ENCODE measurements at regions not wholly inside any gene's neighbourhood (a gene's known extent, or its start where the extent isn't known, plus 50 kb on each side); places are given as distances from the start of the nearest gene placed in this dataset.
A peak's percentile ranks its signal among the peaks of the same experiment; 100 is the strongest.

GRCh38 chr9:108687006-108687987, 168.5 kb downstream of the ACTL7B start:
- Mint-ChIP-seq H3K27me3 (ENCODE audit: low read depth) (no peaks in the 10 kb centered on the region), H3K27ac (ENCODE audit: unreplicated experiment) (no peak overlapping the region), H3K9me3 (peaks cover 3% of the 10 kb centered on the region), H3K4me1 (no peaks in the 10 kb centered on the region), H3K36me3 (ENCODE audit: low read depth) (no peaks in the 10 kb centered on the region), H3K4me3 (no peak overlapping the region)
- no peak for TF ChIP-seq CTCF (conservative IDR thresholded peaks at IDR 0.05)
- DNase-seq (ENCODE audit: low read depth, low spot score) = no peak

- H3K4me3 Mint-ChIP-seq = no peak overlapping the region
- no peaks in the 10 kb centered on the region for H3K4me1 Mint-ChIP-seq
- no peak for DNase-seq (ENCODE audit: low read depth, low spot score)
- no peaks in the 10 kb centered on the region for H3K36me3 Mint-ChIP-seq (ENCODE audit: low read depth)
- no peaks in the 10 kb centered on the region for H3K27me3 Mint-ChIP-seq (ENCODE audit: low read depth)
- peaks cover 3% of the 10 kb centered on the region for H3K9me3 Mint-ChIP-seq
- no peak for TF ChIP-seq CTCF (conservative IDR thresholded peaks at IDR 0.05)
- no peak overlapping the region for H3K27ac Mint-ChIP-seq (ENCODE audit: unreplicated experiment)
Observed at GRCh38 chr9:108684288-108685025, 171.3 kb downstream of the ACTL7B start.

- no peaks in the 10 kb centered on the region for H3K36me3 Mint-ChIP-seq (ENCODE audit: low read depth)
- TF ChIP-seq CTCF (conservative IDR thresholded peaks at IDR 0.05) = no peak
- no peak overlapping the region for H3K27ac Mint-ChIP-seq (ENCODE audit: unreplicated experiment)
- no peaks in the 10 kb centered on the region for H3K4me1 Mint-ChIP-seq
- H3K9me3 Mint-ChIP-seq = peaks cover 3% of the 10 kb centered on the region
- no peaks in the 10 kb centered on the region for H3K27me3 Mint-ChIP-seq (ENCODE audit: low read depth)
- DNase-seq (ENCODE audit: low read depth, low spot score) = no peak
- H3K4me3 Mint-ChIP-seq = no peak overlapping the region
Observed at GRCh38 chr9:108683245-108683644, 172.5 kb downstream of the ACTL7B start.

- Mint-ChIP-seq H3K4me3 (no peak overlapping the region), H3K4me1 (no peaks in the 10 kb centered on the region), H3K27me3 (ENCODE audit: low read depth) (no peaks in the 10 kb centered on the region), H3K36me3 (ENCODE audit: low read depth) (no peaks in the 10 kb centered on the region), H3K9me3 (peaks cover 3% of the 10 kb centered on the region), H3K27ac (ENCODE audit: unreplicated experiment) (no peak overlapping the region)
- no peak for TF ChIP-seq CTCF (conservative IDR thresholded peaks at IDR 0.05)
- DNase-seq (ENCODE audit: low read depth, low spot score) = no peak
Observed at GRCh38 chr9:108681851-108682590, 173.8 kb downstream of the ACTL7B start.

- Mint-ChIP-seq H3K4me3 (no peak overlapping the region), H3K4me1 (peaks cover 6% of the 10 kb centered on the region)
- TF ChIP-seq CTCF (conservative IDR thresholded peaks at IDR 0.05) = no peak
Observed at GRCh38 chr9:108680946-108681345, 174.8 kb downstream of the ACTL7B start.

More at GRCh38 chr9:108680946-108681345, 174.8 kb downstream of the ACTL7B start:
- no peaks in the 10 kb centered on the region for H3K27me3 Mint-ChIP-seq (ENCODE audit: low read depth)
- H3K27ac Mint-ChIP-seq (ENCODE audit: unreplicated experiment) = peak overlapping the region; percentile 45
- no peaks in the 10 kb centered on the region for H3K9me3 Mint-ChIP-seq
- no peak for DNase-seq (ENCODE audit: low read depth, low spot score)
- H3K36me3 Mint-ChIP-seq (ENCODE audit: low read depth) = no peaks in the 10 kb centered on the region

All from neural crest cell (in vitro differentiated cells).